SHP77 treated with DMSO at 0.1 percent for 48 hours (cell line): ENCODE measurements at regions not wholly inside any gene's neighbourhood (a gene's known extent, or its start where the extent isn't known, plus 50 kb on each side); places are given as distances from the start of the nearest gene placed in this dataset.

Experiments
- DNase-seq: peaks from one replicate; lab custom pipeline; 2025; lab: John Stamatoyannopoulos, UW

GRCh38 chr19:56947206-56947605 lies 106.7 kb upstream of the PEG3 start:
- no peak for DNase-seq

- DNase-seq, result no peak
These were observed 109.1 kb upstream of the PEG3 start for GRCh38 chr19:56949626-56950025.

- no peak for DNase-seq
These were observed 111.1 kb upstream of the PEG3 start for GRCh38 chr19:56951672-56952071.

GRCh38 chr19:56953470-56953869 lies 112.9 kb upstream of the PEG3 start:
- no peak for DNase-seq

- no peak for DNase-seq
These were observed 115.2 kb upstream of the PEG3 start for GRCh38 chr19:56955637-56956216.

GRCh38 chr19:56956503-56957226 lies 116.1 kb upstream of the PEG3 start:
- DNase-seq, result no peak

- DNase-seq, result no peak
These were observed 118.7 kb upstream of the PEG3 start for GRCh38 chr19:56959205-56959604.

GRCh38 chr19:56960959-56961543 lies 120.5 kb upstream of the PEG3 start:
- no peak for DNase-seq

GRCh38 chr19:56964410-56964920 lies 123.9 kb upstream of the PEG3 start:
- DNase-seq, result no peak

- DNase-seq, result no peak
These were observed 125.7 kb upstream of the PEG3 start for GRCh38 chr19:56966225-56966696.

- no peak for DNase-seq
These were observed 126.3 kb upstream of the PEG3 start for GRCh38 chr19:56966697-56967299.

- DNase-seq, result no peak
These were observed 128.6 kb upstream of the PEG3 start for GRCh38 chr19:56969156-56969555.

- no peak for DNase-seq
These were observed 129.2 kb upstream of the PEG3 start for GRCh38 chr19:56969759-56970178.

GRCh38 chr19:56971230-56971629 lies 130.7 kb upstream of the PEG3 start:
- DNase-seq, result no peak

- DNase-seq, result no peak
These were observed 131.8 kb upstream of the PEG3 start for GRCh38 chr19:56972291-56972841.

GRCh38 chr19:56973713-56974555 lies 133.4 kb upstream of the PEG3 start:
- DNase-seq, result no peak

GRCh38 chr19:56974556-56975207 lies 134.2 kb upstream of the PEG3 start:
- no peak for DNase-seq

GRCh38 chr19:56976300-56976699 lies 135.8 kb upstream of the PEG3 start:
- DNase-seq, result no peak

GRCh38 chr19:56976995-56977906 lies 136.7 kb upstream of the PEG3 start:
- no peak for DNase-seq

- no peak for DNase-seq
These were observed 137.6 kb upstream of the PEG3 start for GRCh38 chr19:56978023-56978565.
